Stimulated activated CD4-positive, alpha-beta T cell treated with anti-CD3 and anti-CD28 coated beads, Interleukin-2, amount 100 ng/mL, for 24 hours (primary cell): ENCODE measurements at regions not wholly inside any gene's neighbourhood (a gene's known extent, or its start where the extent isn't known, plus 50 kb on each side); places are given as distances from the start of the nearest gene placed in this dataset.
"Not testable (repeated sequence)": the region's sequence is repeated elsewhere in the genome, so short reads cannot be mapped to it uniquely, and the experiment has no call there.

Experiments
- DNase-seq, 2 donors: peaks; one replicate each; pipeline ENCODE4 v3.0.0-alpha.2; 2020

GRCh38 chr11:91624021-91624420, 600.6 kb upstream of the FAT3 start:
- DNase-seq: no peak

DNA sequence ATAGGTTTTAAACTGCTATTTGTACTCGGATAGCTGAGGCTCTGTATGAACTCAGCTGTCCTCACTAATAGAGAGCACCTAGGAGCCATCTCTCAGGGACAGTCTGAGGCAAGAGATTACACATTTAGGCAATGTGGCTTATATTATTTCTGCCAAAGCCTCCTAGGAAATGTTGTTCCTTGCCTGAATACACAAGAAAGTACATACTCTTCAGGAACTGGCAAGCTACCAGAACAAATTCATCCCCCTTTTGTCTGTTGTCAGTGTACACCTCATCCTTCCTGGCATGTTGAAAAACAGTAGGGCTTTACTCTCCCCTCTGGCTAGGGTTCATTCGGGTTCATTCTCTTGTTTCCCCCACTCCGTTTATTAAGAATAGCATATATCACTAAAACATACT, 615.9 kb upstream of the FAT3 start:
- no peak for DNase-seq

- no peak for DNase-seq
Observed at GRCh38 chr11:91596111-91596510, 628.5 kb upstream of the FAT3 start.

DNA sequence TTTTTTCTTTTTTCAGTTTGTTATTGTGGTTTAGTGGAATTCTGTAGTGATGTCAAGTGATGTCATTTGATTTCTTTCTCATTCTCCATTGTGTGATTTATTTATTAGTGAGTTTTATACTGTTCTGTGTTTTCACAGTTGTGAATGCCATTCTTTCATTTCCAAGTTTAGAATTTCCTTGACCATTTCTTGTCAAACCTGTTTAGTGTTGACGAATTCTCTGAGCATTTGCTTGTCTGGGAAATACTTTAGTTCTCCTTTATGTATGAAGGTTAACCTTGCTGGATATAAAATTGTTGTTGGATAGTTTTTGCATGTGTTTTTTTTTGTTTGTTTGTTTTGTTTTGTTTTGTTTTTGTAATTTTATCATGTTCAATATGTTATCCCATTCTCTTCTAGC, 633.6 kb upstream of the FAT3 start:
- no peak for DNase-seq

DNA sequence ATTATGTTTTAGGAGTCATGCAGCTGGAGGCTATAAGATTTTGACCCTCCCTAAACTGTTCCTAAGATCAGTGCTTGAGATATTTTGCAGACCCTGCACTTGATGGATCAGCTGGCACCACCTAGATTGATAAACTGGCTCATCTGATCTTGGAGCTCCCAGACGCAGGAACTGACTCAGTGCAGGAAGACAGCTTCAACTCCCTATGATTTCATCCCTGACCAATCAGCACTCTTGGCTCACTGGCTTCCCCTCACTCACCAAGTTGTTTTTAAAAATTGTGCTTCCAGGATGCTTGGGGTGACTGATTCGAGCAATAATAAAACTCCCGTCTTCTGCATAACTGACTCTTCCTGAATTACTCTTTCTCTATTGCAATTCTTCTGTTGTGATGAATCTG, 637.5 kb upstream of the FAT3 start:
- DNase-seq: no peak

DNA sequence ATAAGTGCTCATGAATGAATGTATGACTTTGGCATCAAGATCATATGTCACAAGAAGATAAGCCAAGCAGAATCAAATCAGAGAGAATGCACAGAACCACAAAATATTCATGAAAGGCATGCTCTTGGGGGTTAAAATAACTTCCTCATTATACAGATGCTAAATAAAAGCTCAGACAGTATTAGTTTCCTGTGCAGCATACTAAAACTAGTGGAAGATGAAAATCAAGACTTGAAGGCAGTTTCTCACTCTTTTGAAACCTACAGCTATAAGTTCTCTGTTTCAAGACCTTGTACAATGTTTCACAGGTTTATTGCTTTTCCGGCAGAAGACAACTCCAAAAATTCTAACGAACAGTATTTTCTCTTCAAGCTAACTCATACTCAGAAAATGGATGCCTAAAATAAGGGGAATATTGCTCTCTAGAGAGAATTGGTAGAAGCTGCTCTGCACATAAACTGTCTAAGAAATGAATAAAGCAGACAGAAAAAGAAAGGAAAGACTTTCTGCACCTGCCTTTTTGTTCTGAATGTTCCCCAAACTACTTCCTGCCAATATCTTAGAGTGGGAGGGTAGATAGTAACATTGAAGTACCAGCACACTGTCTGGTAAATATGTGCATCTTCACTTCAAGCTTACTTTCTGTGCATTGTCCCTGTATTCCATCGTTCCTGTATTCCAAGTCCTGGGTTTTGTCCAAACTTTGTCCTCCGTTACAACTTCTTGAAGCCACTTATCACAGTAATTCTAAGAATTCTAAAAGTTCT, 639.4 kb upstream of the FAT3 start:
- no peak for DNase-seq

- no peak for DNase-seq
Observed at GRCh38 chr11:91563176-91563575, 661.4 kb upstream of the FAT3 start.

- no peak for DNase-seq
Observed at GRCh38 chr11:91560434-91560833, 664.2 kb upstream of the FAT3 start.

DNA sequence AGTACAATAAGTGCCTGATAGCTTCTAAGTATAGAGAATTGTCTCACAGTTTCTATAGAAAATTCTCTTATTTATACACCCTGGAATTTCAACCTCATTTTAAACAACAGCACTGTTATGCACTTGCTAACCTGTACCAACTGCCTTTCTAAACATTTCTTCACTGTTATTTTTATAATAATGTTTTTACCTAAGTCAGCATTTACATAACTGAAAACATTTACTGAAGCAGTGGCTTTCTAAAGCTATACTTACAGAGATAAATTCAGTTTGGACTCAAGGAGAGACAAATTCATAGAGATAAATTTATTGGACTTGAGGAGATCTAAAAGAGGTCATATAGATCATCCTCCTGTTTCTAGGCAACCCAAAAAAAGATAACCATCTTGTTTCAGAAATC, 686.6 kb upstream of the FAT3 start:
- DNase-seq: no peak

GRCh38 chr11:91536366-91536765, 688.3 kb upstream of the FAT3 start:
- no peak for DNase-seq

DNA sequence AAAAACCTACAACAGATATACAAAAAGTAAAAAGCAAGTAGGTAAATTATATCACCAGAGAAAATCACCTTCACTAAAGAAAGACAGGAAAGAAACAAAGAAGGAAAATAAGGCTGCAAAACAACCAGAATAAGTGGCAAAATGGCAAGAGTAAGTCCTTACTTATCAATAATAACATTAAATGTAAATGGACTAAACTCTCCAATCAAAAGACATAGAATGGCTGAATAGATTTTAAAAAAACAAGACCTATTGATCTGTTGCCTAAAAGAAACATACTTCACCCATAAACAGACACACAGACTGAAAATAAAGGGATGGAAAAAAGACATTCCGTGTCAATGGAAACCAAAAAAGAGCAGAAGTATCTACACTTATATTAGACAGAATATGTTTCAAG, 695.7 kb upstream of the FAT3 start:
- DNase-seq: no peak

GRCh38 chr11:91527380-91528030, 697.1 kb upstream of the FAT3 start:
- no peak for DNase-seq

DNA sequence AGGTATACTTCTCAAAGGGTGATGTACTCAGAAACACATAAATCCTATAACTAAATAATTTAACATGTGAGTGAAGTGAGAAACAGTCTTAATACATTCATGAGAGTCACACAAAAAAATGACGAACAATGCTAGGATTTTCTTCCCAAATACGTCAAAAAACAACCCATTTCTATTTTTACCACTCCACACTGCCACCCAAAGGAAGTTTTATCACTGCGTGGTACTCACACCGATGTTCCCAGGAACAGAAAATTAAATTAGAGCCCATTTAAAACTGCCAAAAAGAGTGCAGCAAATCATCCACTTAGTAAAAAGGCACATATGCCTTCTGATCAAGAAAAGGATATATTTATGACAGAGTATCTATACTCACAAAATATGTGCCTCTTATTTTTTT, 710.9 kb upstream of the FAT3 start:
- DNase-seq: no peak

DNA sequence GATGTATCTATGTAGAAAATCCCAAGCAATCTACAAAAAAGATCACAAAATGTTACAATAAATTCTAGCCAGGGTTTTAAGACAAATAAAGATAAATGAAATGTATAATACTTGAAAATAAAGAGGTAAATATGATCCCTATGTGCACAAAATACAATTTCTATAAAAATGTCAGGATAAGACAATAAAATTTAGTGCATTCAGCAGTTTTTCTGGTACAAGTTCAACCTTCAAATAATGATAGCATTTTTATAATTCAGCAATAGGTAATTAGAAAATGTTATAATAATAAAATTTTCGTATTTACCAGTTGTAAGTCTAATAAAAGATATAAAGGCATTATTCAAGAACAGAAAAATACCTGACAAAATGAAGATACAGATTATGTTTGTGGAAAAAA, 726.8 kb upstream of the FAT3 start:
- DNase-seq: no peak

- DNase-seq: no peak
Observed at GRCh38 chr11:91495837-91496236, 728.8 kb upstream of the FAT3 start.

GRCh38 chr11:91489989-91490388, 734.6 kb upstream of the FAT3 start:
- no peak for DNase-seq

- DNase-seq: not testable (repeated sequence)
Observed at GRCh38 chr11:91483956-91484355, 740.7 kb upstream of the FAT3 start.

- not testable (repeated sequence) for DNase-seq
Observed at GRCh38 chr11:91481875-91482274, 742.7 kb upstream of the FAT3 start.

DNA sequence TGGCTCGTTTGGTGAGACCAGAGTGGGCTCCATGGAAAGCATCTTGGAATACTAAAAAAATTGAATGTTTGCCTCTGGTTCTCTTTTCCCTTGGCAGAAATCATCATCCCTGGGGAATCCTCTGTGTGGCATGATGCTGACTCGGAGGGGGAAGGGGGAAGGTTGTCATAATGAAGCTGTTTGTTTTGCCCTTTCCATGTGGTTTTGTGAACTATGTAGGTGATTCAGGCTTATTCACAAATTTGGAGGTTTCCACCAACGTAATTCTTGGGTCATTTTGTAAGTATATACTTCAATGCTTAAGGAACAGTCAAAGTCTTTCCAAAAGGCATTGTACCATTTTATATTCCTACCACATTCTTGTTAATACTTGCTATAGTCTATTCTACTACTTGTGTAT, 754.0 kb upstream of the FAT3 start:
- no peak for DNase-seq

GRCh38 chr11:91459840-91460239, 764.8 kb upstream of the FAT3 start:
- no peak for DNase-seq

GRCh38 chr11:91446267-91446666, 778.4 kb upstream of the FAT3 start:
- no peak for DNase-seq

DNA sequence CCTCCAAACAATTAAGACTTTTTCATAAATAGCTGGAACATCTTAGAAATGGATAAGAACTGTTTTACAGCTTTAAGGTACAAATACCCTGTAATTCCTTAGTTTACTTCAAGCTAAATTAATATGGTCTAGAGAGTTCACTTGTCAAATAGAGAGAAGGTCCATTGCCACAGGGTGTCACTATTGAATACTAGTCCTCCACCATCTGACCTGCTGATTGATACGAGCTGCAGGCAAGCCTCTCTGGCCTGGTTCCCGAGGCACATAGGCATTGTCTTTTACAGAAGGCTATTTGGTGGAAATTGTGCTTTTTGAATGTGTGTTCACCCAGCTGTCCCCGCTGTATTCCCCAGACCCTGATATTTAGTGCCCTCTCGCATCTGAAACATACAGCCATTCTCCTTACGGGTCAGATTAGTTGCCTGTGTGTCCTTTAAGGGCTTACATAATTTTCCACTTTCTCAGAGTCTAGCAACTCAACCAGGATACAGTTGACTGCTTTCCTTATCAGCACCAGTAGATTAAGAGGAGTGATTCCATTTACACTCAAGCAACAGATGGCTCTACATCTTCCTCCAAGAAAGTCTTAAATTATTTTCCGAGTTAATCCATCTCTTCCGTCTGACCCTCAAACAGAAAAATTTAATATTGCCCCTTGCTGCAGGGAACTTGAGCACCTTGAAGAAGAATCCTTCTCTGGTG, 788.8 kb upstream of the FAT3 start:
- DNase-seq: no peak

DNA sequence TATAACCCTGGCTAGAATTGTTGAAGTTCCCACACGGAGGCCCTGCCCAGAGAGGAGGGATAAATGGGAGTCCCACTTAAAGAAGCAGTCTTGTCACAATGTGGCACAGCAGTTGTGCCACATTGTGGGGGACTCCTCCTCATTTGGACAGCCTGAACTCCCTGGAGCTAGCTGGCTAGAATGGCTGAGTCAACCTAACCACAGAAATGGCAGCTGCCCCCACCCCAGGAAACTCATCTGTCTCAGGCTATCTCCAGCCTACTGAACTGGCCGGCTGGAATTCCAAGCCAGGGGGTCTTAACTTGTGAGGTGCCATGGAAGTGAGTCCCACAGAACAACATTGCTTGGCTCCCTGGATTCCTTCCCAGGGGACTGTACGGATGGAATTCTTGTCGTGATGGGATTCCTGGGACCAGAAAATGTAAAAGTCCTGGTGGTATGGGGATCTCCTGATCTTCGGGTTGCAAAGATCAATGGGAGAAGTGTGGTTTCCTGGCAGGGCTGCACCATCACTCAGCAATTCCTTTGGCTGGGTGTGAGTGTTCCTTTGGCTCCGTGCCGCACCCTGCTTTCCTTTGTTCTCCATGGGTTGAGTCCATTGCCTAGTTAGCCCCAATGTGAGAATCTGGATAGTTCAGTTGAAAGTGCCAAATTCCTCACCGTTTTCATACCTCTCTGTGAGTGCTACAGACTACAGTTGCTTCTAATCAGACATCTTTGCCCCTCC, 791.2 kb upstream of the FAT3 start:
- DNase-seq: no peak

DNA sequence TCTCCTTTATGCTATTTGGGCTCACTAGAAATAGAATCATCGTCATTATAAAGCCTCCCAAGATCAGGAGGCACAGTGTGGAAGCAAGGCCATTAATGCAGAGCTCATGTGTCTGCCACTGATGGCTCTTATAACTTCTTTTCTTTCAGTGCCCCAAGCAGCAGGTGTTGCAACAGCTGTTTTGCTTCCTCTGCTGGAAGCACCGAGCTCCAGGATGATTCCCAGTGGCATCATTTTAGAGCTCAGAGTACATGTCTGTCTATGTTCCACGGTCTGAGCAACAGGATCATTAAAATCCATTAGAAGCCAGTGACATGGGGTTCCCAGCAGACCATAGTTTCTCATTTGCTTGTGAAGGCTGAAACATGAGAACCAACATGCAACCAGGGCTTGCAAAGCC, 803.0 kb upstream of the FAT3 start:
- DNase-seq: no peak
